ENCODE measurements at regions not wholly inside any gene's neighbourhood (a gene's known extent, or its start where the extent isn't known, plus 50 kb on each side); places are given as distances from the start of the nearest gene placed in this dataset.

DNA sequence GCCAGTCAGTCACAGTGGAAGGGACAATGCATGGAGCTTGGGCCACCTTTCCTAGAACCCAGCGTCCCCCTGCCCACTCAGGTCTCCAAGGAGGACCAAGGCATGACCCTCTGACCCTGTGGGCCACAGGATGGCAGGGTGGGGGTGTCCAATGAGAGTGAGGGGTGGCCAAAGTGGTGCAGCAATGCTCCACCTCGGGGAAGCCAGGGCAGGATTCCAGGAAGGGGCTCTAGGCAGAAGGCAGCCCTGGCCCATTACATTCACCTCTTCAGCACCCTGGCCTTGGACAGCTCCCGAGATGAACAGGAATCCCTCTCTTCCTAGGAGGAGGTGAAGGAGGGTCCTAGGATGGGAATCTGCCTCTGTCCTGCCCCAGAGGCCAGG, 597.5 kb downstream of the BRD1 start:
- WGBS, 2 donors, result 0 to 26% methylated on average over 1 to 2 of the region's 3 CpGs
- Histone ChIP-seq H3K4me3 (no peak overlapping the region), H3K4me1 (no peaks in the 10 kb centered on the region), H3K36me3 (no peaks in the 10 kb centered on the region), H3K27me3 (peaks cover 0 to 18% (median 0%) of the 10 kb centered on the region in 4 donors), H3K27ac (no peak overlapping the region), H3K9me3 (no peaks in the 10 kb centered on the region)
- DNase-seq, result no peak
- TF ChIP-seq, protein P1, sequence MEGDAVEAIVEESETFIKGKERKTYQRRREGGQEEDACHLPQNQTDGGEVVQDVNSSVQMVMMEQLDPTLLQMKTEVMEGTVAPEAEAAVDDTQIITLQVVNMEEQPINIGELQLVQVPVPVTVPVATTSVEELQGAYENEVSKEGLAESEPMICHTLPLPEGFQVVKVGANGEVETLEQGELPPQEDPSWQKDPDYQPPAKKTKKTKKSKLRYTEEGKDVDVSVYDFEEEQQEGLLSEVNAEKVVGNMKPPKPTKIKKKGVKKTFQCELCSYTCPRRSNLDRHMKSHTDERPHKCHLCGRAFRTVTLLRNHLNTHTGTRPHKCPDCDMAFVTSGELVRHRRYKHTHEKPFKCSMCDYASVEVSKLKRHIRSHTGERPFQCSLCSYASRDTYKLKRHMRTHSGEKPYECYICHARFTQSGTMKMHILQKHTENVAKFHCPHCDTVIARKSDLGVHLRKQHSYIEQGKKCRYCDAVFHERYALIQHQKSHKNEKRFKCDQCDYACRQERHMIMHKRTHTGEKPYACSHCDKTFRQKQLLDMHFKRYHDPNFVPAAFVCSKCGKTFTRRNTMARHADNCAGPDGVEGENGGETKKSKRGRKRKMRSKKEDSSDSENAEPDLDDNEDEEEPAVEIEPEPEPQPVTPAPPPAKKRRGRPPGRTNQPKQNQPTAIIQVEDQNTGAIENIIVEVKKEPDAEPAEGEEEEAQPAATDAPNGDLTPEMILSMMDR (IDR thresholded peaks at IDR 0.05), result no peak
- TF ChIP-seq POLR2A (IDR thresholded peaks at IDR 0.05), result no peak
- intact Hi-C loops (cut with DNase I), result no loop called here

DNA sequence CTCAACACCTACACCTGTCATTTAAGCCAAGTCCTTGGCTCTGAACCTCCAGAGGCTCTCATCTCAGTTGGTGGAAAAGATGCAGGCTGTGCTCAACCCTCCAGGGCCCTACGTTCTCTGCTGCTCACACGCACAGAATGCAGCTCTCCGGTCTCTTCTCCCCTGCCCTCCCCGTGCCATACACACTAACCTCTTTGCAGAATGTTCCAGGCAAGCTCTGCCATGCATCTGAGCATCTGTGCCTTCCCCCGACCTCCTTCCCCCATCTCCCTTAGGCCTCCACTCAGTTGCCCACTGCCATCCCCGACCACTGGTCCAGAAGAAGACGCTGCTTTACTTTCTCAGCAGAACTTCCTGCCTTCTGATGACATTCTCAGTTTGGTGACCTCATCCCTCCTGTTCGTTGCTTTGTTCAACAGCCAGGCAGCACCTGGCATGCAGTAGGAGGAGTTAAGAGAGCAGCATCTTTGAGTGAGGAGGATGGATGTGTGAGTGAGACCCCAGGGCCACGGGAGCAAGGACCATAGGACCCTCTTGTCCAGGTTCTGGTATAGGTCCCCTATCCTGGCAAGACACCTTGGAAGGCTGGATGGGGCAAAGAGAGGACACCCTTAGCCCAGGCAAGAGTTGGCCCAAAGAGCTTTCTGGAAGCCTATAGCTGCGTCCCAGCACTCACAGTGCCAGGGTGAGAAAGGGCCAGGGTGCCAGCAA, 598.0 kb downstream of the BRD1 start:
- WGBS, 2 donors, result 62 to 63% methylated on average over 8 to 9 of the region's 10 CpGs
- Histone ChIP-seq H3K36me3 (no peaks in the 10 kb centered on the region), H3K27me3 (peaks cover 0 to 18% (median 0%) of the 10 kb centered on the region in 4 donors), H3K9me3 (no peaks in the 10 kb centered on the region), H3K4me1 (no peaks in the 10 kb centered on the region), H3K4me3 (no peak overlapping the region), H3K27ac (no peak overlapping the region)
- no peak for TF ChIP-seq POLR2A (IDR thresholded peaks at IDR 0.05)
- TF ChIP-seq, protein P1 (IDR thresholded peaks at IDR 0.05), result no peak
- DNase-seq, result no peak
- intact Hi-C loops (cut with DNase I), result no loop called here

DNA sequence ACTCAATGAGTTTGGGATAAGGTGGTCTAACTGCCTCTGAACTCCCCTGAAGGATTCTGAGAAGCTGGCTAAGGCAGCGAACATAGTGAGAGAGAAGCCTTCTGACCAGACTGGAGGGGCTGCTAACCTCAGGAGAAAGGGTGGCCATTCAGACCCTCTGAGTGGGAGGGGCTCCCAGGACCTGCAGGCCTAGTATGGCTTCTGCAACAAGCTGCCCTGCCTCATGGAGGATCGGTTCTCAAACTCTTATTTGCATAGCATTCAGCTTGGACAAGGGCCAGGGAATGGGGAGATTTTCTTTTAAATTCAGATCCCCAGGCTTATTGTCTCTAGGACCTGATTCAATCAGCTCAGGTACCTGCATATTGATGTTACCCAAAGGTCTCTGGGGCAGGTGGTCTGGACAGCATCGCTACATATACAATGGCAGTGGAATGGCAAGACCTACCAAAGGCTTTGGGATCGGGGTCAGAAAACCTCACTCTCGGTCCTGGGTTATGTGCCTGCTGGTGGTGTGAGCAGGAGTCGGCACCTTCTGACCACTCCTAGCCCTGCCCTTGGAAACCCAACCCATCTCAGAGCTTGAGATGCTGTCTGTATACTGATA, 599.1 kb downstream of the BRD1 start:
- Histone ChIP-seq H3K9me3 (no peaks in the 10 kb centered on the region), H3K4me3 (no peak overlapping the region), H3K36me3 (no peaks in the 10 kb centered on the region), H3K27me3 (peaks cover 0 to 15% (median 0%) of the 10 kb centered on the region in 4 donors), H3K27ac (no peak overlapping the region), H3K4me1 (no peaks in the 10 kb centered on the region)
- intact Hi-C loops (cut with DNase I), result no loop called here
- no peak for TF ChIP-seq POLR2A (IDR thresholded peaks at IDR 0.05)
- TF ChIP-seq, protein P1 (IDR thresholded peaks at IDR 0.05), result no peak
- 54 to 74% methylated on average over 2 to 5 of the region's 6 CpGs for WGBS, 2 donors
- DNase-seq, result no peak

DNA sequence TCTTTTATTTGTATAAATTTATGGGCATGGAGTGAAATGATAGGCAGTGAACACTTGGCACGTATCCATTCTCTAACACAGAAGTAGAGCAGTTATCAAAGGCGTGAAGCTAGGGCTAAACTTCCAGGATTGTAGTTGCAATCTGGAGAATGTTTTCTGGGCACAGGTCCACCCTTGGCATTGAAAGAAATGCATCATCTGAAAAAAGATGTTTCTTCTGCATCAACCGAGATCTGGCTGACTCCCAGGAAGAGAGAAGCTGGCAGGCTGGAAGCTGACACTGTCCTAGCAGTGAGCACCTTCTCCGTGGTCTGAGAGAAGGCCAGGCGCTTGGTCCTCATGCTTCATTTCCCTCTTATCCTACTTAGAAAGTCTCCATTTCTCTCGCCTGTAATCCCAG, 600.0 kb downstream of the BRD1 start:
- no peak for DNase-seq
- no peaks in the 10 kb centered on the region for H3K36me3 ChIP-seq
- WGBS, 2 donors, result 43 to 68% methylated on average over 3 to 6 of the region's 6 CpGs
- no peaks in the 10 kb centered on the region for H3K4me1 ChIP-seq
- no peaks in the 10 kb centered on the region for H3K9me3 ChIP-seq
- peaks cover 0 to 8% (median 0%) of the 10 kb centered on the region in 4 donors for H3K27me3 ChIP-seq
- TF ChIP-seq, protein P1 (IDR thresholded peaks at IDR 0.05), result no peak
- no peak overlapping the region for H3K4me3 ChIP-seq
- intact Hi-C loops (cut with DNase I), result no loop called here
- no peak overlapping the region for H3K27ac ChIP-seq

DNA sequence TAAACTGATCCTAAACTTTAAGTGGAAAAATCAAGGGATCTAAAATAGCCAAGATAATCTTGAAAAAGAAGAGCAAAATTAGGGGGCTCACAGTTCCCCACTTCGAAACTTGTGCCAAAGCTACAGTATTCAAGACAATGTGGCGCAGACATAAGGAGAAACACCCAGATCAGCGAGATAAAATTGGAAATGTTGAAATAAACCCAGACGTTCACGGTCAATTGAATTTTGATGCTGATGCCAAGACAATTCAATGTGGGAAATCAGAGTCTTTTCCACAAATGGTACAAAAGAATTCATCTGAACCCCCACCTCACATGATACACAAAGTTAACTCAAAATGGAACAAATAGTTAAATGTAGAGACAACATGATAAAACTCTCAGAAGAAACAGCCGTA, 601.6 kb downstream of the BRD1 start:
- Histone ChIP-seq H3K27me3 (no peaks in the 10 kb centered on the region), H3K27ac (no peak overlapping the region), H3K36me3 (no peaks in the 10 kb centered on the region), H3K9me3 (no peaks in the 10 kb centered on the region), H3K4me1 (no peaks in the 10 kb centered on the region), H3K4me3 (no peak overlapping the region)
- TF ChIP-seq, protein P1 (IDR thresholded peaks at IDR 0.05), result no peak
- TF ChIP-seq POLR2A (IDR thresholded peaks at IDR 0.05), result no peak
- no peak for DNase-seq
- intact Hi-C loops (cut with DNase I), result no loop called here
- 60 to 65% methylated on average over 6 of the region's 6 CpGs for WGBS, 2 donors

Measured in esophagus squamous epithelium (tissue), 5 donors.